ENCODE measurements at regions not wholly inside any gene's neighbourhood (a gene's known extent, or its start where the extent isn't known, plus 50 kb on each side); places are given as distances from the start of the nearest gene placed in this dataset.

- TF ChIP-seq CTCF (IDR thresholded peaks at IDR 0.05) (no peak), POLR2A (IDR thresholded peaks at IDR 0.05) (no peak)
Measured at GRCh38 chr2:2947406-2947805, 430.2 kb downstream of the EIPR1 start.

All from right lobe of liver (tissue), 4 donors.